ENCODE measurements at regions not wholly inside any gene's neighbourhood (a gene's known extent, or its start where the extent isn't known, plus 50 kb on each side); places are given as distances from the start of the nearest gene placed in this dataset.

DNA sequence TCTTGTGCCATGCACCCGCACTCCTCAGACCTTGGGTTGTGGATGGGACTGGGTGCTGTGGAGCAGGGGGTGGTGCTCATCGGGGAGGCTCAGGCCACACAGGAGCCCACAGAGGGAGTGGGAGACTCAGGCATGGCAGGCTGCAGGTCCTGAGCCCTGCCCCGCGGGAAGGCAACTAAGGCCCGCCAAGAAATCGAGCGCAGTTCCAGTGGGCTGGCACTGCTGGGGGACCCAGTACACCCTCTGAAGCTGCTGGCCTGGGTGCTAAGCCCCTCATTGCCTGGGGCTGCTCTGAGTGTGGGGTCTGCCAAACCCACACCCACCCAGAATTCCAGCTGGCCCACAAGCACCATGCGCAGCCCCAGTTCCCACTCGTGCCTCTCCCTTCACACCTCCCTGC, 450.5 kb upstream of the FGF16 start:
- Histone ChIP-seq H3K4me3 (no peak overlapping the region), H3K36me3 (no peaks in the 10 kb centered on the region), H3K4me1 (no peaks in the 10 kb centered on the region), H3K9me3 (peaks cover 0 to 3% of the 10 kb centered on the region in 2 donors), H3K27me3 (no peaks in the 10 kb centered on the region), H3K27ac (no peak overlapping the region)
- intact Hi-C loops (cut with DNase I) = no loop called here
- DNase-seq (no peak), ATAC-seq (no peak)
- TF ChIP-seq, protein P1, sequence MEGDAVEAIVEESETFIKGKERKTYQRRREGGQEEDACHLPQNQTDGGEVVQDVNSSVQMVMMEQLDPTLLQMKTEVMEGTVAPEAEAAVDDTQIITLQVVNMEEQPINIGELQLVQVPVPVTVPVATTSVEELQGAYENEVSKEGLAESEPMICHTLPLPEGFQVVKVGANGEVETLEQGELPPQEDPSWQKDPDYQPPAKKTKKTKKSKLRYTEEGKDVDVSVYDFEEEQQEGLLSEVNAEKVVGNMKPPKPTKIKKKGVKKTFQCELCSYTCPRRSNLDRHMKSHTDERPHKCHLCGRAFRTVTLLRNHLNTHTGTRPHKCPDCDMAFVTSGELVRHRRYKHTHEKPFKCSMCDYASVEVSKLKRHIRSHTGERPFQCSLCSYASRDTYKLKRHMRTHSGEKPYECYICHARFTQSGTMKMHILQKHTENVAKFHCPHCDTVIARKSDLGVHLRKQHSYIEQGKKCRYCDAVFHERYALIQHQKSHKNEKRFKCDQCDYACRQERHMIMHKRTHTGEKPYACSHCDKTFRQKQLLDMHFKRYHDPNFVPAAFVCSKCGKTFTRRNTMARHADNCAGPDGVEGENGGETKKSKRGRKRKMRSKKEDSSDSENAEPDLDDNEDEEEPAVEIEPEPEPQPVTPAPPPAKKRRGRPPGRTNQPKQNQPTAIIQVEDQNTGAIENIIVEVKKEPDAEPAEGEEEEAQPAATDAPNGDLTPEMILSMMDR (IDR thresholded peaks at IDR 0.05) = no peak

DNA sequence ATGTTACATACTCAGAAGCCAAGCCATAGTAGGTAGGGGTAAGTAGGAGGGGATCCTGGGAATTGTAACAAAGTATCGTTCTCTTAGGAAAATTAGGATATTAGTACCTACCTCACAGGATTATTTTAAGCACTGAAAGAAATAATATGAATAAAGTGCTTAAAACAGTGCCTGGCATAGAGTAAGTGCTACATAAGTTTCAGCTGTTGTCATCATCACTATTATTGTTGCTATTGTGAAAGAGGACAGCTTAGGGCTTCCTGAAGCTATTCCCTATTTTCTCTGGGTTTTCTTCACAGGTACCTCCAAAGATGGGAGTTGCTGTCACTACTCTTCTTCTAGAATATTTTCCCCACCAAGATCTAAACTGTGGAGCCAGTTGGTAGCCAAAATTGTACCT, 443.7 kb upstream of the FGF16 start:
- intact Hi-C loops (cut with DNase I) = no loop called here
- TF ChIP-seq, protein P1 (IDR thresholded peaks at IDR 0.05) = no peak
- no peaks in the 10 kb centered on the region for H3K9me3 ChIP-seq
- no peaks in the 10 kb centered on the region for H3K36me3 ChIP-seq
- no peaks in the 10 kb centered on the region for H3K4me1 ChIP-seq
- DNase-seq = no peak
- H3K27ac ChIP-seq = no peak overlapping the region
- no peaks in the 10 kb centered on the region for H3K27me3 ChIP-seq
- no peak for ATAC-seq
- no peak overlapping the region for H3K4me3 ChIP-seq

DNA sequence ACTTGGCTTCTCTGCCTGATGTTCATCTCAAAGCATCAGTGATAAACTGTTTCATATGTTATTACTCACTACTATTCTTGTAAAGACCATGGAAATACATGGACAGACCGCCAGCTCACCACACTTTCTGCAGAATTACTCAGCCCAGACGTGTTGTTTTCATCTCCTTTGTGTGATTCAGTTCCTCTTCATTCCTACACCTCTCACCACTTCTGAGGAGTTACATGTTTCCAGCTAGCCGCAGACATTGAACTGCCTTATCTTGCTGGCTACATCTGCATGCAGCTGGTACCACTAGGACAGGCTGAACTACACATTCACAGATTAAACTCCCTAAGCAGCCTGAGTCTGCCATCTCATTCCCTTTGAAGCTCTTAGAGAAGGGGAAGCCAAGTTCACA, 443.2 kb upstream of the FGF16 start:
- intact Hi-C loops (cut with DNase I) = no loop called here
- DNase-seq (no peak), ATAC-seq (no peak)
- Histone ChIP-seq H3K27me3 (no peaks in the 10 kb centered on the region), H3K36me3 (no peaks in the 10 kb centered on the region), H3K27ac (no peak overlapping the region), H3K4me1 (no peaks in the 10 kb centered on the region), H3K9me3 (no peaks in the 10 kb centered on the region), H3K4me3 (no peak overlapping the region)
- TF ChIP-seq, protein P1 (IDR thresholded peaks at IDR 0.05) = no peak

DNA sequence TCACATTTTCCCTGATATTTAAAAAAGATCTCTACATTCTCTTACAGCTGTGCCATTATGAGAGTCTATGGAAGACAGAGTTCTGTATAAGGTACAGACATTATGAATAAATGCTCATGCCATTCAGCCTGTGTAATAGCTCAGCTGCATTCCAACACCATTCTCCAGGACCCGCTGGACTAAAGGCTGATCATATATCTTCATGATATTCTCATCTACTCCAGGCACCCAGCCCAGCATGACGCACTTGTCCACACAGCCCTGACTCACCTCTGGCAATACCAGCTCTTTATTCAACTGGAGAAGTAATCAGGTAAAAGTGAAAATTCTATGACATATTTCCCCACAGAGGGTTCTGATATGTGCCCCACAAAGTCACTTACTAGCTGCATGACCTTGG, 437.5 kb upstream of the FGF16 start:
- Histone ChIP-seq H3K4me1 (no peaks in the 10 kb centered on the region), H3K27me3 (no peaks in the 10 kb centered on the region), H3K27ac (no peak overlapping the region), H3K4me3 (no peak overlapping the region), H3K36me3 (no peaks in the 10 kb centered on the region), H3K9me3 (no peaks in the 10 kb centered on the region)
- intact Hi-C loops (cut with DNase I) = no loop called here
- TF ChIP-seq, protein P1 (IDR thresholded peaks at IDR 0.05) = no peak
- DNase-seq (no peak), ATAC-seq (peak; percentile 31)

DNA sequence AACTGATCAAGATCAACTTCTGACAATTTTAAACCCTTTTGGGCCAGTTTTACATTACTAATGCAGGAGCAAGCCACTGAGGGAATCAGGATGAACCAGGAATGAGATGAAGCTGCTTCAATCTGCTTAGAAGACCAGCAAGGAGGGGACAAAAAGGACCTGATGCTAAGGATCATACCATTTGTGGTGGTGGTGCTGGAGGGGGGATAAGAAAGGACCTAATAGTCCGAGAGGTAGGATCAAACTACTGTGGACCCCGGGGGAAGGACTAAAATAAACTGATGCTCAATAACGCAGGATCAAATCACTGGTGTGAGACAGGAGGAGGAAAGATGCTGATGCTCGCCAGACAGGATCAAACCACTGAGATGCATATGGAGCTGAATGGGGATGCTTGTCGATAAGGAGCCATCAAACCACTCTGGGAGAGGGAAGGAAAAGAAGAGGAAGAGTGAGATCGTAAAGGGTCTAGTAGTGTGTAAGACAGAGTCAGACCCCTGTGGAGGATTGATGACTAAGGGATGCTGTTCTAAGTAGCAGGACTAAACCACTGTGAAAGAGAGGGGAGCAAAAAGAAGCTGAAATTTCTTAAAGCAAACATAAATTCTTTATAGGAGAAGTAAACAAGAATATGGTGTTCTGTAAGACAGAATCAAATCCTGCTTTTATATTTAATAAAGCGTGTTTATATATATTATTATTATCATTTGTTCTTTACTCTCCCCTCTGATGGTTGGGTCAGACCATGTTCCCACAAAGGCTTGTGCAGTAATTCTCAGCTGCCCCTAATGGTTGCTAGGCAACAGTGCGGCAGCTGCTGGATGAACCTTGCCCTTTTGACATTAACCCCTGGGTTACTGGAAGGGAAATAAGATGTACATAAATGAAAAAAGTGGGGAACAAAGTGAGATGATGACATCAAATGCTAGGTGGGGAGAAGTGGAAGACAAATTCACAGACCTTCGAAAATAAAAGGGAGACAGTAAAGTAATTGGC, 432.5 kb upstream of the FGF16 start:
- TF ChIP-seq, protein P1 (IDR thresholded peaks at IDR 0.05) = no peak
- DNase-seq = no peak
- Histone ChIP-seq H3K9me3 (no peaks in the 10 kb centered on the region), H3K27me3 (no peaks in the 10 kb centered on the region), H3K4me3 (no peak overlapping the region), H3K27ac (no peak overlapping the region), H3K36me3 (no peaks in the 10 kb centered on the region), H3K4me1 (no peaks in the 10 kb centered on the region)
- no peak for ATAC-seq
- intact Hi-C loops (cut with DNase I) = no loop called here
